NCI-H526 (cell line): ENCODE measurements at regions not wholly inside any gene's neighbourhood (a gene's known extent, or its start where the extent isn't known, plus 50 kb on each side); places are given as distances from the start of the nearest gene placed in this dataset.
"Not testable (repeated sequence)": the region's sequence is repeated elsewhere in the genome, so short reads cannot be mapped to it uniquely, and the experiment has no call there.

Source experiments
- DNase-seq, 2 experiments: peaks; one replicate each; lab custom pipeline; 2025; lab: John Stamatoyannopoulos, UW

DNA sequence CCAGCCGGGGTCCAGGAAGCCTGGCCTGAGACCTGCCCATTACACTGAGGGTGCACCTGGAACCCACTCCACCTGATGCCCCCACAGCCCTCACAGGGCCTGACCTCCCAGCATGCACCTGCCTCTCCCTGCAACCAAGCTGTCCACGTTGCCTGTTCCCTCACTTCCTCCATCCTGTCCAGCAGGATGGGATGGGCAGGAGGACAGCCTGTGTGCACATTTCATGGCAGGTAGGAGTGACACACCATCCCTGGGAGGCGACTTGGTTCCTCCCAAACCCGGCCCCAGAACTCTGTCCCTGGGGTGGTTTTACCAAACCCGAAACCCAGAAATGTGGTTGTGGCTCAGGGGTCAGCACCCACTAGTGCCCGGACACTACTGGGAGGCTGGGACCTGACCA lies 203.8 kb upstream of the ZNF519 start:
- DNase-seq: not testable (repeated sequence)

DNA sequence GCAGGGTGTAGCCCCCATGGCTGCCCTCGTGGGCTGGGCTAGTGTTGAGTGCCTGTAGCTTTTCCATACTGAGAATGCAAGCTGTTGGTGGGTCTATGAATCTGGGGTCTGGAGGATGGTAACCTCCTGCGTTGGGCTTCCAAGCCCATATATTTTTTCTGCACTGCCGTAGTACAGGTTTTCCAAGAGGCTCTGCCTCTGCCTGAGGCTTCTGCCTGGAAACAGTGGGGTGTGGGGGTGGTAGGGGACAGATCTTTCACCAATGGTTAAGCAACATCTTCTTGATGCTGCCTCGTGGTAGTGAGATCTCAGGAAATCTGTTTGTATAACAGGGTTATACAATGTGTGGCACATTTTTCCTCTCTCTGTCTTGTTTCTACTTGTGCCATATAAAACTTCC lies 189.0 kb upstream of the ZNF519 start:
- DNase-seq: not testable (repeated sequence)

DNA sequence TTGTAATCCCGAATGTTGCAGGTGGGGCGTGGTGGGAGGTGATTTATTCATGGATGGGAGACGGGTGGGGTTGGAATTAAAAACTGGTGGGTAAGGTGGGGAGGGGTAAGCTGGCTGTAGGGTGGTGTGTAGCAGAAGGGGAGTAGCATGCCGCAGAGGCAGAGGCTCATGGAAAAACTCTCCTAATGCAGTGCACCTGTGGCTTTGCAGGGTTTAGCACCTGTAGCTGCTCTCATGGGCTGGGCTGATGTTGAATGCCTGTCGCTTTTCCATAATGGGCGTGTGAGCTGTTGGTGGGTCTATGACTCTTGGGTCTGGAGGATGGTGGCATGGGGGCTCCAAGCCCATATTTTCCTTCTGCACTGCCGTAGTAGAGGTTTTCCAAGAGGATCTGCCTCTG lies 169.0 kb upstream of the ZNF519 start:
- not testable (repeated sequence) for DNase-seq

DNA sequence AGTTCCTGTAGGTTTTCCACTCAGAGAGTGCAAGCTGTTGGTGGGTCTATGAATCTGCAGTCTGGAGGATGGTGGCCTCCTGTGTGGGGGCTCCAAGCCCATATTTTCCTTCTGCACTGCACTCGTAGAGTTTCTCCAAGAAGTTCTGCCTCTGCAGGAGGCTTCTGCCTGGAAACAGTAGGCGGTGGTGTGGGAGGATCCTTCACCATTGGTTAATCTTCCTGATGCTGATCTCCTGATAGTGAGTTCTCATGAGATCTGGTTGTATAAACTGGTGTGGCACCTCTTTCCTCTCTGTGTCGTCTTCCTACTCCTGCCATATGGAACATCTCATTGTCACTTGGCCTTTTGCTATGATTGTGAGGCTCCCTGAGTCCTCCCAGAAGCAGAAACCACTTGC lies 162.8 kb upstream of the ZNF519 start:
- DNase-seq: not testable (repeated sequence)

DNA sequence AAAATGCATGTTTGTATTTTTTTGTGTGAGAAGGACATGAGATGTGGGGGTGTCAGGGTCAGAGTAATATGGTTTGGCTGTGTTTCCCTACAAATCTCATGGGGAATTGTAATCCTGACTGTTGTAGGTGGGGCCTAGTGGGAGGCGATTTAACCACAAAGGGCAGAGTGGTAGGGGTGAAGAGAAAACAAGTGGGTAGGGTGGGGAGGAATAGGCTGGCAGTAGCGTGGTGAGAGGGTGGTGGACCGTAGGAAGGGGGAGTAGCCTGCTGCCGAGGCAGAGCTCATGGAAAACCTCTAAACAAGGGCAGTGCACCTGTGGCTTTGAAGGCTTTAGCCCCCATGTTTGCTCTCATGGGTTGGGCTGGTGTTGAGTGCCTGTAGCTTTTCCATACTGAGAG lies 152.8 kb upstream of the ZNF519 start:
- no peak for DNase-seq

DNA sequence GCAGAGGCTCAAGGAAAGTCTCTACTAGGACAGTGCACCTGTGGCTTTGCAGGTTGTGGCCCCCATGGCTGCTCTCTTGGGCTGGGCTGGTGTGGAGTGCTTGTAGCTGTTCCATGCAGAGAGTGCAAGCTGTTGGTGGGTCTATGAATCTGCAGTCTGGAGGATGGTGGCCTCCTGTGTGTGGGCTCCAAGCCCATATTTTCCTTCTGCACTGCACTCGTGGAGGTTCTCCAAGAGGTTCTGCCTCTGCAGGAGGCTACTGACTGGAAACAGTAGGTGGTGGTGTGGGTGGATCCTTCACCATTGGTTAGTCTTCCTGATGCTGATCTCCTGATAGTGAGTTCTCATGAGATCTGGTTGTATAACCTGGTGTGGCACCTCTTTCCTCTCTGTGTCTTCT lies 143.2 kb upstream of the ZNF519 start:
- not testable (repeated sequence) for DNase-seq

DNA sequence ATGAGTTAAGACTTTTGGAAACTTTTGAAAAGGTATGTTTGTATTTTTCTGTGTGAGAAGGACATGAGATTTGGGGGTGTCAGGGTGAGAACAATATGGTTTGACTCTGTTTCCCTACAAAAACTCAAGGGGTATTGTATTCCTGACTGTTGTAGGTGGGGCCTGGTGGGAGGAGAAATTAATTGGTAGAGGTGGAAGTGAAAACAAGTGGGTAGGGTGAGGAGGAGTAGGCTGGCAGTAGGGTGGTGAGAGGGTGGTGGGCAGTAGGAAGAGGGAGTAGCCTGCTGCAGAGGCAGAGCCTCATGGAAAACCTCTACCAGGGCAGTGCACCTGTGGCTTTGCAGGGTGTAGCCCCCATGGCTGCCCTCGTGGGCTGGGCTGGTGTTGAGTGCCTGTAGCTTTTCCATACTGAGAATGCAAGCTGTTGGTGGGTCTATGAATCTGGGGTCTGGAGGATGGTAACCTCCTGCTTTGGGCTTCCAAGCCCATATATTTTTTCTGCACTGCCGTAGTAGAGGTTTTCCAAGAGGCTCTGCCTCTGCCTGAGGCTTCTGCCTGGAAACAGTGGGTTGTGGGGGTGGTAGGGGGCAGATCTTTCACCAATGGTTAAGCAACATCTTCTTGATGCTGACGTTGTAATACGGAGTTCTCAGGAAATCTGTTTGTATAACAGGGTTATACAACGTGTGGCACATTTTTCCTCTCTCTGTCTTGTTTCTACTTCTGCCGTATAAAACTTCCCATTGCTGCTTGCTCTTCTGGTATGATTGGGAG lies 133.6 kb upstream of the ZNF519 start:
- DNase-seq: not testable (repeated sequence)

DNA sequence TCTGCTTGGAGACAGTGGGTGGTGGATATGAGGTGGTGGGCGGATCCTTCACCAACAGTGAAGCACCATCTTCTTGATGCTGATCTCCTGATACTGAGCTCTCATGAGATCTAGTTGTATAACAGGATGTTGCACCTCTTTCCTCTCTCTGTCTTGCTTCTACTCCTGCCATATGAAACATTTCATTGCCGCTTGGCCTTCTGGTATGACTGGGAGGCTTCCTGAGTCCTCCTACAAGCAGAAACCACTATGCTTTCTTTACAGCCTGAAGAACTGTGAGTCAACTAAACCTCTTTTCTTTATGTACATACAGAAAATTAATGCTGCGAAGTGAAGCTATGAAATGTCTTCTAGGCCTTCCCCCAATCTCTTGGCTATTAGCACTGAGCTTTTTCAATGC lies 130.6 kb upstream of the ZNF519 start:
- DNase-seq: not testable (repeated sequence)

DNA sequence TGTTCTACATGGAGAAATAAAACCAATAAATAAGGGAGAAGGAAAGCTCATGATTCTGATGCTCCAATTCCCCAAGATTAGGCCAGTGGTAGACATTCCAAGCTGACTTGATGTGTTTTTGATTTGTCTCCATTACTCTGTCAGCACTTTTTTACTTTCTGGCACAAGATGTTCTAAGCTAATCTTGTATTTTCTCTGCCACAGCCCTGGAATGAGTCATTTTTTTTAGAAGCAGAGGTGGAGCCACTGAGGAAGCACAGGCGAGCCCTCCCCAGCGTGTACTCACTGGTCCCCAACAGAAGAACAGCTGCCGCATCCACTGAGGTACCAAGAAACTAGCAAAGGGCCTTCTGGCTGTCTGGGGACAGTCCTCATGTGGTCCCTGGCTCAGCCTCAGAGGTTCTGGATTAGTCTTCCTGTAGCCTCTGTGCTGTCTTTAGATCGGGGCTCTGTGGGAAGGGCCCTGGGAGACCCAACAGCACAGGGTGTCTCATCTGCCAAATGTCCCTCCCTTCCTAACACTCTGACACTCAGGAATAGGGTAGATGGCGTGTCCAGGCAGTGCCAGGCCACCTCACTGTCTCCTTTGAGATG lies 117.9 kb upstream of the ZNF519 start:
- DNase-seq: not testable (repeated sequence)

DNA sequence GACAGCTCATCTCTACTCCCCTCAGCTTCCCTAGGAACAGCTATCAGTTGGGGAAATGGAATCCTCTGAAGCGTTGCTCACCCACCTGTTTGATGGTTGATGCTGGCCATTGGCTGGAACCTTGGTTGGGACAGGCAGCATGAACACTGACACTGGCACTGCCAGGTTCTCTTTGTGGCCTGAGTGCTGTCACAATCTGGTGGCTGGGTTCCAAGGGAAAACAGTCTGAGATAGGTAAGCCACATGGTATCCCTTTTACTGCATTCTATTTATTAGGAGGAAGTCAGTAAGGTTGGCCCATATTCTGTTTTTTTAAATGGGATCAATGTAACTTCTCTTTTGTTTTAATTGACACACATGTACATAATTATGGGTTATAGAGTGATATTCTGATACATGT lies 107.0 kb upstream of the ZNF519 start:
- not testable (repeated sequence) for DNase-seq

DNA sequence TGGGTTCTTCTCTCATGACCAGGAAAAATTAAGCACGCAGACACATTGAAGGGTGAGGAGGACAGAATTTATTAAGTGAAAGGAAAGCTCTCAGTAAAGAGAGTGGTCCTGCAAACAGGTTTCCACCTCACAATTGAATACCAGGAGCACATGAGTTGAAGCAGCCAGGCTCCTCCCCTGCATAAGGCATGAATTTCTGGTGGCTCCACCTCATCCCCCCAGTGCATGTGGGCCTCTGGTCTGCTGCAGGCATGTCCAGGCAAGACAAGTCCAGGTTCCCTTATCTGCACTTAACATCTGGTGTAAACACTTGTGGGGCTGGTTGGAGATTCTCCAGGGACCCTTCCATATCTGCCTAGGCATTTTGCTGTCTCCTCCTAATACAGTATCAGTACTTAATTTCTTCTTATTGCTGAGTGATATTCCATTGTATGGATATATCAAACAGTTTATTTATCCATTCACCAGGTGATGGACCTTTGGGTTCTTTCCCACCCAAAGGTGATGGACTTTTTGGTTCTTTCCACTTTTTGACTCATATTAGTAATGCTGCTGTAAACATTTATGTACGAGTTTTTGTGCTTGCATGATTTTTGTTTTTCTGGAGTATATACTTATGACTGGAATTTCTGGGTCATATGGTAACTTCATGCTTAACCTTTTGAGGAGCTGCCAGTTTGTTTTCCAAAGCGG lies 104.3 kb upstream of the ZNF519 start:
- peak; percentile 28 to 34 for DNase-seq

DNA sequence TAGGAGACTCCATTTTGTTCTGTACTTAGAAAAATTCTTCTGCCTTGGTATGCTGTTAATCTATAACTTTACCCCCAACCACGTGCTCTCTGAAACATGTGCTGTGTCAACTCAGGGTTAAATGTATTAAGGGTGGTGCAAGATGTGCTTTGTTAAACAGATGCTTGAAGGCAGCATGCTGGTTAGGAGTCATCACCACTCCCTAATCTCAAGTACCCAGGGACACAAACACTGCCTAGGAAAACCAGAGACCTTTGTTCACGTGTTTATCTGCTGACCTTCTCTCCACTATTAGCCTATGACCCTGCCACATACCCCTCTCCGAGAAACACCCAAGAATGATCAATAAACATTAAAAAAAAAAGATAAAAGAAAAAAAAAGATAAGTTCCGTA lies 93.0 kb upstream of the ZNF519 start:
- DNase-seq: not testable (repeated sequence)

DNA sequence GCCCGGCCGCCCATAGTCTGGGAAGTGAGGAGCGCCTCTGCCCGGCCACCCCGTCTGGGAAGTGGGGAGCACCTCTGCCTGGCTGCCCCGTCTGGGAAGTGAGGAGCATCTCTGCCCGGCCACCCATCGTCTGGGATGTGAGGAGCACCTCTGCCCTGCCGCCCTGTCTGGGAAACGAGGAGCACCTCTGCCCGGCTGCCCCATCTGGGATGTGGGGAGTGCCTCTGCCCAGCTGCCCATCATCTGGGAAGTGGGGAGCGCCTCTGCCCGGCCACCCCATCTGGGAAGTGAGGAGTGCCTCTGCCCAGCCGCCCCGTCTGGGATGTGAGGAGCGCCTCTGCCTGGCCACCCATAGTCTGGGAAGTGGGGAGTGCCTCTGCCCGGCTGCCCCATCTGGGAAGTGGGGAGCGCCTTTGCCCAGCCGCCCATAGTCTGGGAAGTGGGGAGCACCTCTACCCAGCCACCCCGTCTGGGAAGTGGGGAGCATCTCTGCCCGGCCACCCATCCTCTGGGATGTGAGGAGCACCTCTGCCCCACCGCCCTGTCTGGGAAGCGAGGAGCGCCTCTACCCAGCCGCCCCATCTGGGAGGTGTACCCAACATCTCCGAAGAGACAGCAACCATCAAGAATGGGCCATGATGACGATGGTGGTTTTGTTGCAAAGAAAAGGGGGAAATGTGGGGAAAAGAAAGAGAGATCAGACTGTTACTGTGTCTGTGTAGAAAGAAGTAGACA lies 92.5 kb upstream of the ZNF519 start:
- DNase-seq: not testable (repeated sequence)

DNA sequence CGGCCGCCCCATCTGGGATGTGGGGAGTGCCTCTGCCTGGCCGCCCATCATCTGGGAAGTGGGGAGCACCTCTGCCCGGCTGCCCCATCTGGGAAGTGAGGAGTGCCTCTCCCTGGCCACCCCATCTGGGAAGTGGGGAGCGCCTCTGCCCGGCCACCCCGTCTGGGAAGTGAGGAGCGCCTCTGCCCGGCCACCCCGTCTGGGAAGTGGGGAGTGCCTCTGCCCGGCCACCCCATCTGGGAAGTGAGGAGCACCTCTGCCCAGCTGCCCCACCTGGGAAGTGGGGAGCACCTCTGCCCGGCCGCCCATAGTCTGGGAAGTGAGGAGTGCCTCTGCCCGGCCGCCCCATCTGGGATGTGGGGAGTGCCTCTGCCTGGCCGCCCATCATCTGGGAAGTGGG lies 91.7 kb upstream of the ZNF519 start:
- DNase-seq: not testable (repeated sequence)

DNA sequence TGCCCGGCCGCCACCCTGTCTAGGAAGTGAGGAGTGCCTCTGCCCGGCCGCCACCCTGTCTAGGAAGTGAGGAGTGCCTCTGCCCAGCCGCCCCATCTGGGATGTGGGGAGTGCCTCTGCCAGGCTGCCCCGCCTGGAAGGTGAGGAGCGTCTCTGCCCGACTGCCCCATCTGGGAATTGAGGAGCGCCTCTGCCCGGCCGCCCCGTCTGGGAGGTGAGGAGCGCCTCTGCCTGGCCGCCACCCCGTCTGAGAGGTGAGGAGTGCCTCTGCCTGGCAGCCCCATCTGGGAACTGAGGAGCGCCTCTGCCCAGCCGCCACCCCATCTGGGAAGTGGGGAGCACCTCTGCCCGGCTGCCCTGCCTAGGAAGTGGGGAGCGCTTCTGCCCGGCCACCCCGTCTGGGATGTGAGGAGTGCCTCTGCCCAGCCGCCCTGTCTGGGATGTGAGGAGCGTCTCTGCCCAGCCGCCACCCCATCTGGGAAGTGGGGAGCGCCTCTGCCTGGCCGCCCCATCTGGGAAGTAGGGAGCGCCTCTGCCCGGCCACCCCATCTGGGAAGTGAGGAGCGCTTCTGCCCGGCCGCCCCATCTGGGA lies 91.1 kb upstream of the ZNF519 start:
- not testable (repeated sequence) for DNase-seq

DNA sequence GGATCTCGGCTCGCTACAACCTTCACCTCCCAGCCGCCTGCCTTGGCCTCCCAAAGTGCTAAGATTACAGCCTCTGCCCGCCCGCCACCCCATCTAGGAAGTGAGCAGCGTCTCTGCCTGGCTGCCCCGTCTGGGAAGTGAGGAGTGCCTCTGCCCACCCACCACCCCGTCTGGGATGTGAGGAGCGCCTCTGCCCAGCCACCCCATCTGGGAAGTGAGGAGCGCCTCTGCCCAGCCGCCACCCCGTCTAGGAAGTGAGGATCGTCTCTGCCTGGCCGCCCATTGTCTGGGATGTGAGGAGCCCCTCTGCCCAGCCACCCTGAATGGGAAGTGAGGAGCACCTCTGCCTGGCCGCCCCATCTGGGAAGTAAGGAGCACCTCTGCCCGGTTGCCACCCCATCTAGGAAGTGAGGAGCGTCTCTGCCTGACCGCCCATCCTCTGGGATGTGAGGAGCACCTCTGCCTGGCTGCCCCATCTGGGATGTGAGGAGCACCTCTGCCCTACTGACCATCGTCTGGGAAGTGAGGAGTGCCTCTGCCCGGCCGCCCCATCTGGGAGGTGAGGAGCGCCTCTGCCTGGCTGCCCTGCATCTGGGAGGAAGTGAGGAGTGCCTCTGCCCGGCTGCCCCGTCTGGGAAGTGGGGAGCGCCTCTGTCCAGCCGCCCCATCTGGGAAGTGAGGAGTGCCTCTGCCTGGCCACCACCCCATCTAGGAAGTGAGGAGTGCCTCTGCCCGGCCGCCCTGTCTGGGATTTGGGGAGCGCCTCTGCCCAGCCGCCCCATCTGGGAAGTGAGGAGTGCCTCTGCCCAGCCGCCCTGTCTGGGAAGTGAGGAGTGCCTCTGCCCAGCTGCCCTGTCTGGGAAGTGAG lies 90.4 kb upstream of the ZNF519 start:
- DNase-seq: not testable (repeated sequence)

DNA sequence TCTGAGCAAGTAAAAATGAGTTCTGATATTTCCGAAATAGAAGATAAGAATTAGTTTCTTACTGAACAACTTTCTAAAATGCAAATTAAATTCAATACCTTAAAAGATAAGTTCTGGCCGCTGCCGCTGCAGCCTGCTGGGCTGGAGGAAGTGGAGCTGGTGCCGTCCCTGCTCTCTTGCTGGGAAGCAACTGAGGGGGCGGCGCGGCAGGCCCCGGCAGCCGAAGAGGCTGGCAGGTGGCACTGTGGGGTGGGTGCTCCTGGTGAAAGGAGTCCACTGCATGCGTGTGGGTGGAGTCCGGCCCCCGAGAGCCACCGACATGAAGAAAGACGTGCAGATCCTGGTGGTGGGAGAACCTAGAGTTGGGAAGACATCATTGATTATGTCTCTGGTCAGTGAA lies 89.5 kb upstream of the ZNF519 start:
- DNase-seq: no peak

DNA sequence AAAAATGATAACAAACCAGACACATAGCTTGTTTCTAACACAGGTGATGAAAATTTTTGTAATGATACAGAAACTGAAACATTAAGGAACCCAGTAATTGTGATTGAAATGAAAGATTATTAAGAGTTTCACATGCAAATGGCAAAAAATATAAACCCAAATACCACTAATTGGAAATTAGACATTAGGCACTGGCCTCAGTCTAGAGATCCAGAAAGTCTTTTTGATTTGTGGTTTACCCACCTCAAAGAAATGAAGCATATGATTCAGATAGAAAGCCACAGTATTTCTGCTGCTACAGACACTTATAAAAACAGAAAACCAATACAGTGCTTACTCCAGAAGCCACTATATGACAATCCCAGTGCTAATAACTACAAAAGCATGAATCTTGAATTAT lies 83.7 kb upstream of the ZNF519 start:
- DNase-seq: not testable (repeated sequence)

DNA sequence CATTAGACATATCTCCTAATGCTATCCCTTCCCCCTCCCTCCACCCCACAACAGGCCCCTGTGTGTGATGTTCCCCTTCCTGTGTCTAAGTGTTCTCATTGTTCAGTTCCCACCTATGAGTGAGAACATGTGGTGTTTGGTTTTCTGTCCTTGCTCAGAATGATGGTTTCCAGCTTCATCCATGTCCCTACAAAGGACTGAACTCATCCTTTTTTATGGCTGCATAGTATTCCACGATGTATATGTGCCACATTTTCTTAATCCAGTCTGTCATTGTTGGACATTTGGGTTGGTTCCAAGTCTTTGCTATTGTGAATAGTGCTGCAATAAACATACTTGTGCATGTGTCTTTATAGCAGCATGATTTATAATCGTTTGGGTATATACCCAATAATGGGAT lies 71.2 kb upstream of the ZNF519 start:
- not testable (repeated sequence) for DNase-seq

DNA sequence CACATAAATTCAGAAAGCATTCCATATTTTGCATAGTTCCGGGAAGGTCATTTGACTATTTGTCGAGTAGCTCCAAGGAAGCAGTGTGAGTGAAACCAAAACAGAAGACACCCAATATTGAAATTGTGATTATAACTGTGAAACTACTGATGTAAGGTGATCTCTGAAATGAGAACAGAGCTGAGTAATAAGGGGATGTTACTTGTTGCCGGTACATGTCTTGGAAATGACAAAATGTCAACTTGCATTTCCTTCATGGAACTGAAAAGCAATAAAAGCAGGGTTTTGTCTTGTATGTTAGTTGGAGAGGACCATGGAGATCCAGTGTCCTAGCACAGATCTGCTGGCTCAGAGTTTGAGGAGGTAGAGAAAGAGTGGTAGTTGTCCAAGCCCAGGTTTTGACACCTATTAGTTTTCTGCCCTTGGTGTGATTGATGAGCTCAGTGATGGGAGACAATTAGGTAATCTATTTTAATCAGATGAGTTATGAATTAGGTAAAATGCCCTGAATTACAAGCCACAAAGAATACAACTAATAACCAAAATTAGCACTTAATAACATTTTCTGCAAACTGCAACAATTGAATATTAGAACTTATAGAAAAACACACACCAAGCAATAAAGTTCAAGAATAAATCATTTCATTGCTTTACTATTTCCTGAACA lies 58.7 kb upstream of the ZNF519 start:
- peak in 1 of 2 experiments; percentile 20 for DNase-seq
